SK-N-SH treated with all-trans-retinoic acid at 6 μM for 48 hours (cell line): ENCODE measurements at regions not wholly inside any gene's neighbourhood (a gene's known extent, or its start where the extent isn't known, plus 50 kb on each side); places are given as distances from the start of the nearest gene placed in this dataset.

Experiments
- ATAC-seq: fragments of 200-7000 bp; cut with Tn5 transposase; 3 replicates; pipeline ENCODE4 v1.9.1; 2020; ENCODE audit warnings: mild to moderate bottlenecking, moderate library complexity
- ARNTL ChIP-seq: fragments of 450-650 bp; formaldehyde crosslinking; IDR thresholded peaks from 2 replicates; pipeline ENCODE4 v1.5.0; 2020; ENCODE audit warnings: low read depth, mild to moderate bottlenecking, moderate library complexity, borderline replicate concordance
- CSRNP3 ChIP-seq: fragments of 250-450 bp; sonication (Bioruptor Pico); IDR thresholded peaks from 2 replicates; pipeline ENCODE4 v1.5.1; 2021; ENCODE audit warnings: mild to moderate bottlenecking, moderate library complexity
- ISL1 ChIP-seq: fragments of 250-450 bp; sonication (Bioruptor Pico); IDR thresholded peaks from 2 replicates; pipeline ENCODE4 v2.1.2; 2022; ENCODE audit warnings: mild to moderate bottlenecking, moderate library complexity
- OSR1 ChIP-seq: fragments of 250-450 bp; sonication (Bioruptor Pico); IDR thresholded peaks from 2 replicates; pipeline ENCODE4 v1.8.0; 2022; ENCODE audit warnings: moderate library complexity, mild to moderate bottlenecking, inconsistent platforms
- POU6F1 ChIP-seq: fragments of 250-450 bp; sonication (Bioruptor Pico); IDR thresholded peaks from 2 replicates; pipeline ENCODE4 v1.8.0; 2021; ENCODE audit warnings: low read depth, mild to moderate bottlenecking, moderate library complexity, borderline replicate concordance
- PPARA ChIP-seq: fragments of 250-450 bp; sonication (Bioruptor Pico); IDR thresholded peaks from 2 replicates; pipeline ENCODE4 v1.5.0; 2020; ENCODE audit warnings: mild to moderate bottlenecking, borderline replicate concordance
- RARB ChIP-seq: fragments of 250-450 bp; sonication (Bioruptor Pico); IDR thresholded peaks from 2 replicates; pipeline ENCODE4 v1.8.0; 2021; ENCODE audit warnings: mild to moderate bottlenecking, moderate library complexity
- SNAI2 ChIP-seq: fragments of 250-450 bp; sonication (Bioruptor Pico); IDR thresholded peaks from 2 replicates; pipeline ENCODE4 v1.5.0; 2020; ENCODE audit warnings: mild to moderate bottlenecking, moderate library complexity
- TCF4 ChIP-seq: fragments of 250-450 bp; sonication (Bioruptor Pico); IDR thresholded peaks from 2 replicates; pipeline ENCODE4 v1.8.0; 2021; ENCODE audit warnings: mild to moderate bottlenecking, moderate library complexity, borderline replicate concordance
- ZC3H10 ChIP-seq: fragments of 250-450 bp; sonication (Bioruptor Pico); IDR thresholded peaks from 2 replicates; pipeline ENCODE4 v1.5.1; 2021; ENCODE audit warnings: mild to moderate bottlenecking, moderate library complexity
- ZFP3 ChIP-seq: fragments of 250-450 bp; sonication (Bioruptor Pico); IDR thresholded peaks from 2 replicates; pipeline ENCODE4 v1.5.0; 2020; ENCODE audit warnings: mild to moderate bottlenecking, moderate library complexity
- ZFP30 ChIP-seq: fragments of 450-650 bp; formaldehyde crosslinking; IDR thresholded peaks from 2 replicates; pipeline ENCODE4 v1.5.0; 2022; ENCODE audit warnings: mild to moderate bottlenecking, moderate library complexity
- ZNF565 ChIP-seq: fragments of 450-650 bp; formaldehyde crosslinking; conservative IDR thresholded peaks from 2 replicates; pipeline ENCODE4 v1.5.0; 2020; ENCODE audit warnings: low read depth, mild to moderate bottlenecking, moderate library complexity
- ZNF70 ChIP-seq: fragments of 450-650 bp; formaldehyde crosslinking; IDR thresholded peaks from 2 replicates; pipeline ENCODE4 v1.5.0; 2020; ENCODE audit warnings: mild to moderate bottlenecking, moderate library complexity
- ZNF8 ChIP-seq: fragments of 450-650 bp; formaldehyde crosslinking; IDR thresholded peaks from 2 replicates; pipeline ENCODE4 v1.5.0; 2020; ENCODE audit warnings: mild to moderate bottlenecking, moderate library complexity
- TF ChIP-seq, protein P1 (sequence below): fragments of 250-450 bp; sonication (Bioruptor Pico); IDR thresholded peaks from 2 replicates; pipeline ENCODE4 v1.8.0; 2020; ENCODE audit warnings: mild to moderate bottlenecking, moderate library complexity, borderline replicate concordance
- TF ChIP-seq, protein P2 (sequence below): fragments of 250-450 bp; sonication (Bioruptor Pico); IDR thresholded peaks from 2 replicates; pipeline ENCODE4 v1.5.1; 2020; ENCODE audit warnings: low read depth, mild to moderate bottlenecking, moderate library complexity

DNA sequence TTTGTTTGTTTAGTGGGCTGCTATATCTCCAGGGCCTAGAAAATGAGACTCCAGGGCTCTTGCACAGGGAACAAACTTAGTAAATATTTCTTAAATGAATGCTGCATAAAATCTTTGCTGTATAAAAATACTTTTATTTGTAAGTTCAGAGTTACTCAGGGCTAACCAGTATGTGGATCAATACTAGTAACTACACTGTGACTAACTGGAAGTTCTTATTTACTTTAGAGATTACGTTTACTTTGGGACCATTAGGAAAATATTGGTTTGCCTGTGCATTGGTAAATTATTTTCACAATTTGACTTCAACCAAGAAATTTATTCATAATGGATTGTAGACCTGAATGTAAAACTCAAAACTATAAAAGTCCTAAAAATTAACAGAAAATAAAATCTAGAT is 575.5 kb downstream of the RNF144A start (continued):
- TF ChIP-seq, protein P1, sequence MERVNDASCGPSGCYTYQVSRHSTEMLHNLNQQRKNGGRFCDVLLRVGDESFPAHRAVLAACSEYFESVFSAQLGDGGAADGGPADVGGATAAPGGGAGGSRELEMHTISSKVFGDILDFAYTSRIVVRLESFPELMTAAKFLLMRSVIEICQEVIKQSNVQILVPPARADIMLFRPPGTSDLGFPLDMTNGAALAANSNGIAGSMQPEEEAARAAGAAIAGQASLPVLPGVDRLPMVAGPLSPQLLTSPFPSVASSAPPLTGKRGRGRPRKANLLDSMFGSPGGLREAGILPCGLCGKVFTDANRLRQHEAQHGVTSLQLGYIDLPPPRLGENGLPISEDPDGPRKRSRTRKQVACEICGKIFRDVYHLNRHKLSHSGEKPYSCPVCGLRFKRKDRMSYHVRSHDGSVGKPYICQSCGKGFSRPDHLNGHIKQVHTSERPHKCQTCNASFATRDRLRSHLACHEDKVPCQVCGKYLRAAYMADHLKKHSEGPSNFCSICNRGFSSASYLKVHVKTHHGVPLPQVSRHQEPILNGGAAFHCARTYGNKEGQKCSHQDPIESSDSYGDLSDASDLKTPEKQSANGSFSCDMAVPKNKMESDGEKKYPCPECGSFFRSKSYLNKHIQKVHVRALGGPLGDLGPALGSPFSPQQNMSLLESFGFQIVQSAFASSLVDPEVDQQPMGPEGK (CRISPR knock-in tag), result no peak
- TF ChIP-seq RARB (no peak), ZFP3 (CRISPR knock-in tag) (no peak), OSR1 (no peak), ZNF8 (CRISPR knock-in tag) (no peak), ARNTL (no peak)
- TF ChIP-seq, all 23 proteins: peak for 0

GRCh38 chr2:7497178-7497577 is 580.0 kb downstream of the RNF144A start:
- TF ChIP-seq ZNF565 (CRISPR knock-in tag) (no peak), ZNF8 (CRISPR knock-in tag) (no peak)
- no peak for ATAC-seq

DNA sequence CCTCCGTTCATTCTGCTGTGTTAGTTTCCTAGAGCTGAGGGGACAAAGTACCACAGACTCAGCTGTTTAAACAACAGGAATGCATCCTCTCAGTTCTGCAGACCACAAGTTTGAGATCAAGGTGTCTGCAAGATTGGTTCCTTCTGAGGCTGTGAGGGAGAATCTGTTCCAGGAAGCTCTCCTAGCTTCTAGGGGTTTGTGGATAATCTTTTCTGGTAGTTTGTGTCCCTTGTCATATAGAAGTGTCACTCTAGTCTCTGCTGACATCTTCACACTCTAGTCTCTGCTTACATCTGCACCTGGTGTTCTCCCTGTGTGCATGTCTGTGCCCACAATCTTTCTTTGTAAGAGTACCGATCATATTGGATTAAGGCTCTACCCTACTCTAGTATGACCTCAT is 581.8 kb downstream of the RNF144A start:
- no peak for ATAC-seq
- TF ChIP-seq TCF4 (CRISPR knock-in tag), result no peak
- TF ChIP-seq ZNF565 (CRISPR knock-in tag), result no peak

GRCh38 chr2:7502336-7502735 is 585.1 kb downstream of the RNF144A start:
- ATAC-seq, result no peak

More at GRCh38 chr2:7502336-7502735, 585.1 kb downstream of the RNF144A start:
- TF ChIP-seq, protein P2, sequence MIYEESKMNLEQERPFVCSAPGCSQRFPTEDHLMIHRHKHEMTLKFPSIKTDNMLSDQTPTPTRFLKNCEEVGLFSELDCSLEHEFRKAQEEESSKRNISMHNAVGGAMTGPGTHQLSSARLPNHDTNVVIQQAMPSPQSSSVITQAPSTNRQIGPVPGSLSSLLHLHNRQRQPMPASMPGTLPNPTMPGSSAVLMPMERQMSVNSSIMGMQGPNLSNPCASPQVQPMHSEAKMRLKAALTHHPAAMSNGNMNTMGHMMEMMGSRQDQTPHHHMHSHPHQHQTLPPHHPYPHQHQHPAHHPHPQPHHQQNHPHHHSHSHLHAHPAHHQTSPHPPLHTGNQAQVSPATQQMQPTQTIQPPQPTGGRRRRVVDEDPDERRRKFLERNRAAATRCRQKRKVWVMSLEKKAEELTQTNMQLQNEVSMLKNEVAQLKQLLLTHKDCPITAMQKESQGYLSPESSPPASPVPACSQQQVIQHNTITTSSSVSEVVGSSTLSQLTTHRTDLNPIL (CRISPR knock-in tag), result no peak
- no peak for TF ChIP-seq SNAI2 (CRISPR knock-in tag)
- TF ChIP-seq ZC3H10 (CRISPR knock-in tag), result no peak
- TF ChIP-seq PPARA (CRISPR knock-in tag), result no peak
- no peak for TF ChIP-seq ZFP30 (CRISPR knock-in tag)
- no peak for TF ChIP-seq ZNF70 (CRISPR knock-in tag)
- TF ChIP-seq ZFP3 (CRISPR knock-in tag), result no peak
- no peak for TF ChIP-seq OSR1
- no peak for TF ChIP-seq CSRNP3 (CRISPR knock-in tag)
- TF ChIP-seq ISL1, result no peak
- no peak for TF ChIP-seq POU6F1
- no peak for TF ChIP-seq ZNF8 (CRISPR knock-in tag)
- TF ChIP-seq, protein P1 (CRISPR knock-in tag), result no peak
